ENCODE measurements at regions not wholly inside any gene's neighbourhood (a gene's known extent, or its start where the extent isn't known, plus 50 kb on each side); places are given as distances from the start of the nearest gene placed in this dataset.

DNA sequence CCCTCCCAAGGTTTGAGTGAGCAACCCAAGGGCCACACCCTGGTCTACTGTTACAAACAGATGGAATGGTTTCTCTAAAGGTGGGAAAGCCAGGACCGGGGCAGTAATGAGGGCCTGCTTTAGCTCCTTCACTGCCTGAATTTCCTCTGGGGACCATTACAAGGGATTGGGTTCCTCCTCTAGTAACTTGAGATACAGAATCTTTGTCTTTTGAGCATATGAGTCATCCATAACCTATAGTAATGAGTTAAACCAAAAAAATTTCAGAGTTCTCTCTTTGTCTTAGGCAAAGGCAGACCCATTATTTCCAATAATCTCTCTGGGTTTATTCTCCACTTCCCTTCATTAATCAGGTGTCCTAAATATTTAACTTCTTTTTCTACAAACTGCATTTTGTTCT is 618.8 kb downstream of the HINT1 start:
- TF ChIP-seq CTCF (IDR thresholded peaks at IDR 0.05), result no peak
- no peak for TF ChIP-seq EZH2 (IDR thresholded peaks at IDR 0.05)

Measured in neural progenitor cell (in vitro differentiated cells).